ENCODE measurements at regions not wholly inside any gene's neighbourhood (a gene's known extent, or its start where the extent isn't known, plus 50 kb on each side); places are given as distances from the start of the nearest gene placed in this dataset.

DNA sequence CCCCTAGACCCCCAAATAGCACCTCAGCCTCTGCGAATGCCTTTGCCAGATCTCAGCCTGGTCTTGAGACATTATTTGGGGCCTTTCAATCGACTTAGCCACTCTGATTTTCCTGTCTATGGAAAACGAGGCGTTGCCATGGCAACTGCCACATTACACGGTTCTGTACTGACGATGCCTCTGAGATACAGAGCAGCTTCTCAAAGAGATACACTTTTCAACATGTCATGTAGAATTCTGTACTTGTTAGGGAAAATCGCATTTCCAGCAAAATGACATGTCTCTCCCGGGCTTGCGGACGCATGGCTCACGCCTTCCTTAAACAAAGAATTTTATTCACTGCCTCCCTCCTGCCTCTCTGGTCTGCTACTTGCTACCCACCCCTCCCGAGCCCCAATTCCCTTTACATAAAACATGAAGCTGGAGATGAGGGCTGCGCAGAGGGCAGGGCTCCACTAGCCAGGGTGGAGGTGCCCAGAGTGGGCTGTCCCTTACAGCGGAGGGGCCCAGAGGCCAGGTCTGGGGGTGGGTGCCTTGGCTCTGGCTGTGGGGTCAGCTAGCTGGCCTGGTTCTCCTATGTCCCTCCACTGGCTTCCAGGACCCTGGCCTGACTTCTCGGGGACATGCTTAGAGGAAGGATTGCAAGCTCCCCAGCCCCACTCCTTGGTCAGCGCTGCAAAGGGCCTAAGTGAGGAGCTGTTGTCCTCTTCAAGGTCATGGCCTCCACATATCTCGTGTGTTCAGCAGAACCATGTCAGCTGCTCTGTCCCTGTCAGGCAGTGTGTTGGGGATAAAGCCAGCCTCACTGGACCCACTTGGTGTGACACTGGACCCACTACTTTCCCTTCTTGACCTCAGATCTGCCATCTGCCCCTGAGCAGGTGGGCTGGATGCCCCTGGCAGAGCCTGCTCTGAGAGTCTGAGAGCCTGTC is 342.5 kb downstream of the RPS24 start:
- CTCF ChIA-PET, result interaction anchor here (0.6 kb wide), 1 partner anchor 527 kb away, joined by 3 read pairs; no protein-coding TSS in a partner anchor
- no peak for DNase-seq
- Mint-ChIP-seq H3K9me3 (no peaks in the 10 kb centered on the region), H3K27me3 (ENCODE audit: low read depth) (no peaks in the 10 kb centered on the region), H3K4me3 (no peak overlapping the region), H3K4me1 (ENCODE audit: low read depth) (no peaks in the 10 kb centered on the region), H3K27ac (no peak overlapping the region), H3K36me3 (ENCODE audit: low read depth) (no peaks in the 10 kb centered on the region)
- intact Hi-C loops (cut with micrococcal nuclease), result no loop called here

DNA sequence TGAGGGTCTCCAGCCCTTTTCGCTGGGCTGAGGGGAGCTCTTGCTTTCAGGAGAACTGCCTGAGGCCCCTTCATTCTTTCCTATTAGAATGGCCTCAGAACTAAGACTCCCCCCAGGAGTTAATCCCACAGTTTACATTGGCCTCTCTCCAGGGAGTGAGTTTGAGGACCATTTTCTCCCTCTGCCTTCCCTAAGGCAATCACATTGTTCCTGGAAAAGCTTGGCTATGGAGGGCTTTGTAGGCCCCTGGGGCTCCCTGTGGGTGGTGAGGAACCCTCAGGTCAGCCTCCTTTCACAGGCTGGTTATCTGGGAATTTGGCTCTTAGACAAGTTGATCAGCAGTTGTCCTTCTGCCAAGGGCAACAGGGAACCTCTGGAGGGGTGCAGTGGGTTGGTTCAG is 343.7 kb downstream of the RPS24 start:
- Mint-ChIP-seq H3K4me1 (ENCODE audit: low read depth) (no peaks in the 10 kb centered on the region), H3K27me3 (ENCODE audit: low read depth) (no peaks in the 10 kb centered on the region), H3K36me3 (ENCODE audit: low read depth) (no peaks in the 10 kb centered on the region), H3K9me3 (no peaks in the 10 kb centered on the region), H3K4me3 (no peak overlapping the region), H3K27ac (no peak overlapping the region)
- intact Hi-C loops (cut with micrococcal nuclease), result no loop called here
- no peak for DNase-seq
- CTCF ChIA-PET, result interaction anchor here (1.1 kb wide), 1 partner anchor 10 kb away, joined by 3 read pairs; no protein-coding TSS in a partner anchor

DNA sequence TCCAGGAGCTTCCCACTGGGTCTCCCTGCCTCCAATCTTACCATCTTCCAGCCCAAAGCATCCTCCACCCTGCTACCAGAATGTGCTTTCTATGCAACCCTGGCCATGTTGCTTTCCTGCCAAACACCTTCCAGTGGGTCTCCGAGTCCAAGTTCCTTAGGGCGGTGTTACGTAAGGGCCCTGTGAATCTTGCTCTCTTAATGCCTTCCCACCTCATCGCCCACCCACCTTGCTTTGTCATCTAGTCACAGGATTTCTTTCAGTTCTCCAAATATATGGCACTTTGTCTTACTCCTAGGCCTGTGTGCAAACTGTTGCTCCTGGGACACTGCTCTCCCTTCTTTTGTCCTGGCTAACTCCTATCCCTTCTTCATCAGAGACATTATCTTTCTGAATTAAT is 344.5 kb downstream of the RPS24 start:
- CTCF ChIA-PET, result no interaction called here
- no peaks in the 10 kb centered on the region for H3K27me3 Mint-ChIP-seq (ENCODE audit: low read depth)
- H3K36me3 Mint-ChIP-seq (ENCODE audit: low read depth), result no peaks in the 10 kb centered on the region
- DNase-seq, result no peak
- H3K27ac Mint-ChIP-seq, result no peak overlapping the region
- no peaks in the 10 kb centered on the region for H3K4me1 Mint-ChIP-seq (ENCODE audit: low read depth)
- intact Hi-C loops (cut with micrococcal nuclease), result no loop called here
- no peaks in the 10 kb centered on the region for H3K9me3 Mint-ChIP-seq
- no peak overlapping the region for H3K4me3 Mint-ChIP-seq

DNA sequence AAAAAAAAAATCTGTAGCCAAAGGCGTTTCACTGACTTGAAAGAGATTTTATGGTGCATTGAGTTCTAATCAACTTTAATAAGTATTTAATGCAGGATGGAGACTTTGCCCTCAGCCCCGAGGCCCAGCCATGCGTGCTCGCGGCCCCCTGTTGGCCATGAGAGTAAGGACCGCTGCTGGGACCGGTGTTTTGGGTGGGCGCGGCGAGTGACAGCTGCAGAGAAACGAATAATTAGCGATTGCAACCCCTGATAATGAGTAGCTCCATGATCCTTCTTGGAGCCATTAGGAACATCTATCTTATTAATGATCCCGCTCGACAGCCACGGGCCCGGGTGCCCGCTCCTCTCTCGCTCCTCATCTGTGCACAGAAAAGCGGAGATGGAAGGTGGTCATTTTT is 347.4 kb downstream of the RPS24 start:
- CTCF ChIA-PET, result no interaction called here
- Mint-ChIP-seq H3K36me3 (ENCODE audit: low read depth) (no peaks in the 10 kb centered on the region), H3K27ac (no peak overlapping the region)

DNA sequence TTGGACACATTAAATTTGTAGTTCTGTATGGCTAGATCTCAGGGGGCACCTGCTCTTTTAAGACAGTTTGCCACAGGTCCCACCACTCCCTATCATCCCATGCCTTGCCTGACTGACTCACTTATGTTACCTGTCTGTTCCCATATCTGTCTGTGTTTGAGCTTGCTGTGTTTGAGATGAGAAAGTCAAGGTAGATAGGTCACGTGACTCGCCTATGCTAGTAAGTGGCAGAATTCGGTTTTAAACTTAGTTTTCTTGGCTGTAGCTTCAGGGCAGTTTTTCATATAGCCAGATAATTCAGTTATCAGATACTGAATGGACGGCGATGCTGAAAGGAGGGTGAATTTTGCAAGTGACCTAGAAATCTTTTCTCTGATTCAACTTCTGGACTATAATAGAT is 348.4 kb downstream of the RPS24 start:
- no peak overlapping the region for H3K27ac Mint-ChIP-seq
- no peaks in the 10 kb centered on the region for H3K27me3 Mint-ChIP-seq (ENCODE audit: low read depth)
- no peaks in the 10 kb centered on the region for H3K36me3 Mint-ChIP-seq (ENCODE audit: low read depth)
- no peaks in the 10 kb centered on the region for H3K9me3 Mint-ChIP-seq
- CTCF ChIA-PET, result no interaction called here
- DNase-seq, result no peak
- intact Hi-C loops (cut with micrococcal nuclease), result no loop called here
- H3K4me1 Mint-ChIP-seq (ENCODE audit: low read depth), result no peaks in the 10 kb centered on the region
- no peak overlapping the region for H3K4me3 Mint-ChIP-seq

More for the DNA sequence above, 347.4 kb downstream of the RPS24 start:
- Mint-ChIP-seq H3K9me3 (no peaks in the 10 kb centered on the region), H3K27me3 (ENCODE audit: low read depth) (no peaks in the 10 kb centered on the region), H3K4me3 (no peak overlapping the region), H3K4me1 (ENCODE audit: low read depth) (no peaks in the 10 kb centered on the region)
- DNase-seq, result no peak
- intact Hi-C loops (cut with micrococcal nuclease), result no loop called here

DNA sequence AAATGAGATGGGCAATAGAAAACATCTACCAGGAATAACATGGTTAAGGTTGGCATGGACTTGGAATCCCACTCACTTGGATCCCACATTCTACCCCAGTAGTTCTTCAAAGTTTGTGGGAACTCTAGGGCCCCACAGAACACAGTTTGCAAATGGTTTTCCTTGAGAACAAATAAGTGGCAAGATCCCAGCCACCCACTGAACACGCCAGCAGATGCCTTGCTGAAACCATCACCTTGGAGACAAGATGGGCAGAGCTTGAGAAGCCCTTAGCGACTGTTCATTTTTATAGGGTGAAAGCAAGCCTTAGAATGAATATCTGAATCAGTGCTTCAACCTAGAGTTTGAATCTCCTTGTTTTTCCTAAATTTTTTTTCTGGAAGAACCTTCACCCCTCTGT is 349.1 kb downstream of the RPS24 start:
- Mint-ChIP-seq H3K9me3 (no peaks in the 10 kb centered on the region), H3K27me3 (ENCODE audit: low read depth) (no peaks in the 10 kb centered on the region), H3K27ac (no peak overlapping the region), H3K36me3 (ENCODE audit: low read depth) (no peaks in the 10 kb centered on the region), H3K4me3 (no peak overlapping the region), H3K4me1 (ENCODE audit: low read depth) (no peaks in the 10 kb centered on the region)
- intact Hi-C loops (cut with micrococcal nuclease), result no loop called here
- DNase-seq, result no peak
- CTCF ChIA-PET, result no interaction called here

DNA sequence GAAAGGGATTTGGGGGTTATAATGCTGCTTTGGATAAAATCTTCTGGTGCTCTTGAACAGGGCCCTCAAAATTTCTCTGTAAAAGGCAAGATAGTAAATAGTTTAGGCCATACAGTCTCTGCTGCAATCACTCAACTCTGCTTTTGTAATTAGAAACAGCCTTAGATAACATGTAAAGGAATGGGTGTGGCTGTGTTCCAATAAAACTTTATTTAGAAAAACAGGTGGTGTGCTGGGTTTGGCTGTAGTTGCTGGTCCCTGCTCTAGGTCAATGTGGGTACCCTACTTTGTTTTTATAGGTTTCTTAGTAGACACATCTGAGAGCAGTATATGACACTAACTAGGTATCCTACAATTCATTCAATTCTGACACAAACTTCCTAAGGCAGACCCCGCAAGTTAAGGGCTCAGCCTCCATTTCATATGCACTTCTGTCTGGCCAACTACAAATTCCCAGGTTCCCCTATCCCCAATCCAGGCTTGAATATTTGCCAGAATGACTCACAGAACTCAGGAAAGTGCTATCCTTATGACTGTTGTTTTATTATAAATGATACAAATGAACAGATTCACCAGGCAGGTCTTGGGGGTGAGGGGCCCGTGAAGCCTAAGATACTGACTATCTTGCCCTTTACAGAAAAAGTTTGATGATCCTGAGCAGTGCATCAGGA is 349.9 kb downstream of the RPS24 start:
- intact Hi-C loops (cut with micrococcal nuclease), result no loop called here
- CTCF ChIA-PET, result no interaction called here
- Mint-ChIP-seq H3K4me1 (ENCODE audit: low read depth) (no peaks in the 10 kb centered on the region), H3K4me3 (no peak overlapping the region), H3K36me3 (ENCODE audit: low read depth) (no peaks in the 10 kb centered on the region), H3K27ac (no peak overlapping the region), H3K9me3 (no peaks in the 10 kb centered on the region), H3K27me3 (ENCODE audit: low read depth) (no peaks in the 10 kb centered on the region)
- DNase-seq, result no peak

DNA sequence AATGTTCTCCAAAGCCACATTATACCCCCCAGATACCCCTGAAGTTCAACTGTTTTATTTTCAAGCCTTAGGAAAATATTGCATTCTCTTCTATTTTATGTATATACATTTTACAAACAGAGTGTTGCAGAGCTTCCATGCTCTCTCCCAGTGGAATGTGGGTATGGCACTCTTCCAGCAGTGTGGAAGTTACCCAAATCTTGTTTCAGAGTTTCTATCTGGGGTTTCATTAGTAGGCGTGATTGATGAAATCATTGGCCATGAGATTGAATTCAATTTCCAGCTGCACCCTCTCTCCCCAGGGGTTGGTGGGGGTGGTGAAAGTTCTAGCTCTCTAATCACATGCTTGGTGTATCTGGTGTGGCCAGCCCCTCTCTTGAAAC is 350.4 kb downstream of the RPS24 start:
- Mint-ChIP-seq H3K27ac (no peak overlapping the region), H3K4me3 (no peak overlapping the region), H3K27me3 (ENCODE audit: low read depth) (no peaks in the 10 kb centered on the region), H3K36me3 (ENCODE audit: low read depth) (no peaks in the 10 kb centered on the region), H3K4me1 (ENCODE audit: low read depth) (no peaks in the 10 kb centered on the region), H3K9me3 (no peaks in the 10 kb centered on the region)
- no peak for DNase-seq
- CTCF ChIA-PET, result no interaction called here
- intact Hi-C loops (cut with micrococcal nuclease), result no loop called here

DNA sequence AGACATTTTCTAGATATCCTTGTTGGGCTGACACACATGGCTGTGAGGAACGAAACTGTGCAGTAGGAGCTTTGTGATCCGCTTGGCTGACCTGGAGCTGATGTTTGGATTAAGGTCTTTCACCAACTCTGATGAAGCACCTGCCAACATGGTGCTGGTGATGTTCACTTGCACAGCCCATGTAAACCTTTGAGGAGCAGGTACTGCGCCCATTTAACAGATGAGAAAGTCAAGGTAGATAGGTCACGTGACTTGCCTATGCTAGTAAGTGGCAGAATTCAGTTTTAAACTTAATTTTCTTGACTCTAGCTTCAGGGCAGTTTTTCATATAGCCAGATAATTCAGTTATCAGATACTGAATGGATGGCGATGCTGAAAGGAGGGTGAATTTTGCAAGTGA is 351.9 kb downstream of the RPS24 start:
- Mint-ChIP-seq H3K27me3 (ENCODE audit: low read depth) (no peaks in the 10 kb centered on the region), H3K9me3 (no peaks in the 10 kb centered on the region), H3K36me3 (ENCODE audit: low read depth) (no peaks in the 10 kb centered on the region), H3K4me1 (ENCODE audit: low read depth) (no peaks in the 10 kb centered on the region), H3K4me3 (no peak overlapping the region), H3K27ac (no peak overlapping the region)
- intact Hi-C loops (cut with micrococcal nuclease), result no loop called here
- CTCF ChIA-PET, result no interaction called here
- DNase-seq, result no peak

DNA sequence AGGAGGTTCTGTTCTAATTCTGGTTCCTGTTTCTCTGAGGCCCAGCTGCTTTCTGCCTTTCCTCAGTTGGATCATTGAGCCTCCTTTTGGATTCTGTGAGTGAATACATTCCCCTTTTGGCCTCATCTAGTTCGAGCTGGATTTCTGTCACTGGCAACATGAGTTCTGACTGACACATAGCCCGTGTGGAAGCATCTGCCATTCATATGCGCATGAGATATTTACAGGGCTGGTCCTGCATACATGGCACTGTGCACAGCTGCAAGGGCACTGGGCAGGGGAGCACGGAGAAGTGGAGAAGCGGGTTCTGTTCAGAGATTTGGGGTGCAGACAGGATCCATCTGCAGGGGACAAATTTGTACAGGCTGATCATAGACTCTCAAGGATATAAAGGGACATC is 352.8 kb downstream of the RPS24 start:
- no peaks in the 10 kb centered on the region for H3K9me3 Mint-ChIP-seq
- no peaks in the 10 kb centered on the region for H3K36me3 Mint-ChIP-seq (ENCODE audit: low read depth)
- CTCF ChIA-PET, result no interaction called here
- no peak overlapping the region for H3K27ac Mint-ChIP-seq
- intact Hi-C loops (cut with micrococcal nuclease), result no loop called here
- DNase-seq, result no peak
- no peak overlapping the region for H3K4me3 Mint-ChIP-seq
- no peaks in the 10 kb centered on the region for H3K27me3 Mint-ChIP-seq (ENCODE audit: low read depth)
- H3K4me1 Mint-ChIP-seq (ENCODE audit: low read depth), result no peaks in the 10 kb centered on the region

DNA sequence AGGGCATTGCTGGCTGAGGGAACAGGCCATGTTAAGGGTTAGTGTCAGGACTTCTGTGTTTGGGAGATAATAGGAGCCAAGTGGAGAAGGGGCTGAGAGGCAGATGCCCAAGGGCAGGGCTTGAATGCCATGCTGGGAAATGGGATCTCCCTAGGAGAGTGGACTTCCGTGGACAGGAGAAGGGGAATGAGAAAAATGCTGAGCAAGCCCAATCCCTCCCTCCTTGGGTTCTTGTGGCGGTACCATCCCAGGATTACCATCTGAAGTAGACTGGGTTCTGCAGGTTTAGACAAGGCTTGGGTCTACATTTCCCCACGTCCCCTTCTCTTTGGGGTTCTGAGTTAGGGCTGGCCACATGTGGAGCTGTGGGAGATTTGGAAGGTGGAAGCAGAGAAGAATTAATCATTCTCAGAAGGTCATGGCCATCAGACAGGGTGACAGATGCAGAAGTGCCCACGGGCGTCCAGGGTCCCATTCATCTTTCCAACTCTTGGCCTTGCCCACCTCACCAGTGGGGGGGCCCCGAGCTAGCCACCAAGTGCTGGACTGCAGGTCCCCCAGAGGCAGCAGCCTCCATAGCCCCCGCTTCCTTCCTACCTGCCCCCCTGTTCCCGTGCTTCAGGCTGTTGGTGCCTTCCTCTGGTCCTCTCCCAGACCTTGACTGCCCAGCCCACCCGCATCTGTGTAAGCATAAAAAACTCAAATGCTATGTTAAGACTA is 354.8 kb downstream of the RPS24 start:
- Mint-ChIP-seq H3K27me3 (ENCODE audit: low read depth) (no peaks in the 10 kb centered on the region), H3K27ac (no peak overlapping the region), H3K36me3 (ENCODE audit: low read depth) (no peaks in the 10 kb centered on the region), H3K9me3 (no peaks in the 10 kb centered on the region), H3K4me3 (no peak overlapping the region), H3K4me1 (ENCODE audit: low read depth) (no peaks in the 10 kb centered on the region)
- no peak for DNase-seq
- intact Hi-C loops (cut with micrococcal nuclease), result no loop called here
- CTCF ChIA-PET, result interaction anchor here (0.6 kb wide), 1 partner anchor 542 kb away, joined by 3 read pairs; no protein-coding TSS in a partner anchor

DNA sequence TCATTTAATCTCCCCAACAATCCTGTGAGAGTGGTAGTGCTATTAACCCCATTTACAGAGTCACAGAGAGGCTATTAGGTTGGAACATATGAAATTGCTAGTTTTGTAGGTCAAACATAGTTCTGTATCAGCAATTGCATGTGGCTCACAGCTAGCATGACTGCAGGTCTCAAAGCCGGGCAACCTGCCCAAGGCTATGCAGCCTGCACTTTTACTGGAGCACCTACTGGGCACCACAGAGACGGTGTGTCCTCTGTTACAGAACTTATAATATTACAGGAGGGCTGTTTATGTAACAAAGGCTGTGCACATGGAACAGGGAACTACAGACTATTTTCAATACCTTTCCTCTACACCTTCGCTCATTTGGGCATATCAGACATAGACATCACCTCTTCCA is 355.8 kb downstream of the RPS24 start:
- H3K27me3 Mint-ChIP-seq (ENCODE audit: low read depth), result no peaks in the 10 kb centered on the region
- DNase-seq, result no peak
- H3K9me3 Mint-ChIP-seq, result no peaks in the 10 kb centered on the region
- intact Hi-C loops (cut with micrococcal nuclease), result no loop called here
- H3K4me1 Mint-ChIP-seq (ENCODE audit: low read depth), result no peaks in the 10 kb centered on the region
- H3K36me3 Mint-ChIP-seq (ENCODE audit: low read depth), result no peaks in the 10 kb centered on the region
- H3K27ac Mint-ChIP-seq, result no peak overlapping the region
- CTCF ChIA-PET, result no interaction called here
- no peak overlapping the region for H3K4me3 Mint-ChIP-seq

Measured in activated naive CD4-positive, alpha-beta T cell treated with anti-CD3 and anti-CD28 coated beads for 36 hours (primary cell).